Ovary (tissue), 7 donors: ENCODE measurements at regions not wholly inside any gene's neighbourhood (a gene's known extent, or its start where the extent isn't known, plus 50 kb on each side); places are given as distances from the start of the nearest gene placed in this dataset.

Experiments
- DNase-seq, 5 donors: peaks; one replicate each; pipeline ENCODE4 v3.0.0-alpha.2; 2019 to 2020
- H3K27ac ChIP-seq, 2 donors: fragments of 200-600 bp; one replicate each; pipeline versions ENCODE4 v1.5.1 to v1.8.0; 2019 to 2022
- H3K27me3 ChIP-seq: fragments of 200-600 bp; one replicate; pipeline ENCODE4 v1.8.0; 2022
- H3K36me3 ChIP-seq: fragments of 200-600 bp; sonication (generic); one replicate; pipeline ENCODE4 v1.5.1; 2019
- H3K4me1 ChIP-seq: one replicate; pipeline ENCODE4 v1.8.1; 2013; ENCODE audit warnings: mild to moderate bottlenecking, moderate library complexity; ENCODE audit not compliant: insufficient read depth
- H3K4me3 ChIP-seq: fragments of 200-600 bp; sonication (generic); one replicate; pipeline ENCODE4 v1.5.1; 2017
- H3K9me3 ChIP-seq, 2 donors: fragments of 200-600 bp in 1 of 2; sonication (generic) in 1 of 2; one replicate each; pipeline versions ENCODE4 v1.5.1 to v1.8.1; 2013 to 2019; ENCODE audit warnings: mild to moderate bottlenecking in 1 of 2, moderate library complexity in 1 of 2
- CTCF ChIP-seq, 3 donors: fragments of 450-650 bp in 2 of 3; fragments of 200-600 bp in 1 of 3; IDR thresholded peaks; one replicate each; pipeline versions ENCODE4 v1.5.1 to v1.8.0; 2016 to 2022; ENCODE audit warnings: antibody characterized with exemption in 3 of 3, mild to moderate bottlenecking in 1 of 3
- EP300 ChIP-seq: sonication (generic); formaldehyde crosslinking; IDR thresholded peaks from one replicate; pipeline ENCODE4 v1.6.1; 2017; ENCODE audit warnings: antibody characterized with exemption
- POLR2A ChIP-seq: fragments of 450-650 bp; IDR thresholded peaks from one replicate; pipeline ENCODE4 v1.6.1; 2017; ENCODE audit warnings: antibody characterized with exemption, mild to moderate bottlenecking, moderate library complexity
- WGBS, 3 donors: extraction: QIAGEN DNeasy Blood & Tissue Kit in 1 of 3; methylation state at CpG; one replicate each; pipeline versions ENCODE4 v1.1.5 to v1.1.7; 2013 to 2017; 5-methylcytosine and 5-hydroxymethylcytosine counted together
- intact Hi-C, 4 donors: fragments of 100-400 bp; cut with DNase I; formaldehyde crosslinking; loops; one replicate each; pipeline versions ENCODE4 v1.11.0 to v1.15.1; 2022 to 2023
- donor health status: DM: no; HTN: no; CAD: no; lungs with moderate emphysema.
- donor health status: DM: no; HTN: no; CAD: no.
- donor health status: Bipolar disorder and iron deficiency.
- donor health status: DM: no; HTN: no; CAD: no.
- donor health status: DM: yes; HTN: yes; CAD: no.

- no peak overlapping the region for H3K27ac ChIP-seq
- 95 to 100% (median 95%) methylated on average over 1 of the region's 1 CpG for WGBS, 3 donors
- H3K9me3 ChIP-seq: no peaks in the 10 kb centered on the region
- no peak overlapping the region for H3K4me3 ChIP-seq
- TF ChIP-seq CTCF (IDR thresholded peaks at IDR 0.05) (no peak), POLR2A (no peak), EP300 (no peak)
- H3K4me1 ChIP-seq: peaks cover 1% of the 10 kb centered on the region
- H3K36me3 ChIP-seq: no peaks in the 10 kb centered on the region
- intact Hi-C loops: no loop called here
- no peak for DNase-seq
- no peaks in the 10 kb centered on the region for H3K27me3 ChIP-seq
These were observed 670.7 kb upstream of the CITED2 start for GRCh38 chr6:140045116-140045515.

GRCh38 chr6:140044626-140045025 lies 670.2 kb upstream of the CITED2 start:
- no peak for DNase-seq
- H3K27ac ChIP-seq: no peak overlapping the region
- intact Hi-C loops: no loop called here
- H3K36me3 ChIP-seq: no peaks in the 10 kb centered on the region
- TF ChIP-seq CTCF (IDR thresholded peaks at IDR 0.05): no peak
- no peak for TF ChIP-seq POLR2A
- no peak for TF ChIP-seq EP300
- no peaks in the 10 kb centered on the region for H3K9me3 ChIP-seq
- no peak overlapping the region for H3K4me3 ChIP-seq
- H3K27me3 ChIP-seq: no peaks in the 10 kb centered on the region
- peaks cover 1% of the 10 kb centered on the region for H3K4me1 ChIP-seq
- 88 to 97% (median 93%) methylated on average over 1 of the region's 1 CpG for WGBS, 3 donors

- no peak overlapping the region for H3K27ac ChIP-seq
- H3K4me1 ChIP-seq: peaks cover 1% of the 10 kb centered on the region
- 85 to 95% (median 94%) methylated on average over 2 of the region's 2 CpGs for WGBS, 3 donors
- H3K36me3 ChIP-seq: no peaks in the 10 kb centered on the region
- TF ChIP-seq CTCF (IDR thresholded peaks at IDR 0.05) (no peak), EP300 (no peak)
- no peaks in the 10 kb centered on the region for H3K9me3 ChIP-seq
- H3K27me3 ChIP-seq: no peaks in the 10 kb centered on the region
- no peak for DNase-seq
- intact Hi-C loops: no loop called here
- no peak overlapping the region for H3K4me3 ChIP-seq
These were observed 669.4 kb upstream of the CITED2 start for GRCh38 chr6:140043762-140044378.

- intact Hi-C loops: no loop called here
- 57 to 64% (median 62%) methylated on average over 1 of the region's 1 CpG for WGBS, 3 donors
- H3K36me3 ChIP-seq: no peaks in the 10 kb centered on the region
- H3K4me1 ChIP-seq: peaks cover 1% of the 10 kb centered on the region
- no peak overlapping the region for H3K27ac ChIP-seq
- TF ChIP-seq EP300 (no peak), POLR2A (no peak), CTCF (IDR thresholded peaks at IDR 0.05) (no peak)
- H3K4me3 ChIP-seq: no peak overlapping the region
- H3K27me3 ChIP-seq: no peaks in the 10 kb centered on the region
- H3K9me3 ChIP-seq: no peaks in the 10 kb centered on the region
- no peak for DNase-seq
These were observed 668.9 kb upstream of the CITED2 start for GRCh38 chr6:140043357-140043756.
